WTC11 (cell line): ENCODE measurements at regions not wholly inside any gene's neighbourhood (a gene's known extent, or its start where the extent isn't known, plus 50 kb on each side); places are given as distances from the start of the nearest gene placed in this dataset.

ENCODE experiments used
- CTCF ChIP-seq: fragments of 200-600 bp; IDR thresholded peaks from 2 replicates; pipeline ENCODE4 v1.8.0; 2022; ENCODE audit warnings: antibody characterized with exemption
- TCF7 ChIP-seq: sonication (generic); formaldehyde crosslinking; IDR thresholded peaks from 2 replicates; pipeline ENCODE4 v1.8.0; 2022; ENCODE audit warnings: mild to moderate bottlenecking, low read depth, missing genetic modification reagents, moderate library complexity
- USF2 ChIP-seq: sonication (generic); formaldehyde crosslinking; IDR thresholded peaks from 2 replicates; pipeline ENCODE4 v1.8.1; 2023; ENCODE audit warnings: mild to moderate bottlenecking, missing genetic modification reagents, moderate library complexity
- ZNF281 ChIP-seq: sonication (generic); formaldehyde crosslinking; IDR thresholded peaks from 2 replicates; pipeline ENCODE4 v1.8.0; 2023; ENCODE audit warnings: mild to moderate bottlenecking, missing genetic modification reagents

GRCh38 chr11:29578806-29579205 is 438.0 kb downstream of the KCNA4 start:
- TF ChIP-seq CTCF (no peak), TCF7 (CRISPR knock-in tag) (no peak), USF2 (CRISPR knock-in tag) (no peak), ZNF281 (CRISPR knock-in tag) (no peak)
